ENCODE measurements at regions not wholly inside any gene's neighbourhood (a gene's known extent, or its start where the extent isn't known, plus 50 kb on each side); places are given as distances from the start of the nearest gene placed in this dataset.

GRCh38 chr13:84616864-84617263, 734.6 kb upstream of the SLITRK1 start:
- TF ChIP-seq CTCF (IDR thresholded peaks at IDR 0.05) = no peak
- TF ChIP-seq EZH2 (IDR thresholded peaks at IDR 0.05; ENCODE audit: borderline replicate concordance, insufficient read depth, low read depth, low read length, poor library complexity, severe bottlenecking) = no peak

All from B cell (primary cell).